ENCODE measurements at regions not wholly inside any gene's neighbourhood (a gene's known extent, or its start where the extent isn't known, plus 50 kb on each side); places are given as distances from the start of the nearest gene placed in this dataset.

DNA sequence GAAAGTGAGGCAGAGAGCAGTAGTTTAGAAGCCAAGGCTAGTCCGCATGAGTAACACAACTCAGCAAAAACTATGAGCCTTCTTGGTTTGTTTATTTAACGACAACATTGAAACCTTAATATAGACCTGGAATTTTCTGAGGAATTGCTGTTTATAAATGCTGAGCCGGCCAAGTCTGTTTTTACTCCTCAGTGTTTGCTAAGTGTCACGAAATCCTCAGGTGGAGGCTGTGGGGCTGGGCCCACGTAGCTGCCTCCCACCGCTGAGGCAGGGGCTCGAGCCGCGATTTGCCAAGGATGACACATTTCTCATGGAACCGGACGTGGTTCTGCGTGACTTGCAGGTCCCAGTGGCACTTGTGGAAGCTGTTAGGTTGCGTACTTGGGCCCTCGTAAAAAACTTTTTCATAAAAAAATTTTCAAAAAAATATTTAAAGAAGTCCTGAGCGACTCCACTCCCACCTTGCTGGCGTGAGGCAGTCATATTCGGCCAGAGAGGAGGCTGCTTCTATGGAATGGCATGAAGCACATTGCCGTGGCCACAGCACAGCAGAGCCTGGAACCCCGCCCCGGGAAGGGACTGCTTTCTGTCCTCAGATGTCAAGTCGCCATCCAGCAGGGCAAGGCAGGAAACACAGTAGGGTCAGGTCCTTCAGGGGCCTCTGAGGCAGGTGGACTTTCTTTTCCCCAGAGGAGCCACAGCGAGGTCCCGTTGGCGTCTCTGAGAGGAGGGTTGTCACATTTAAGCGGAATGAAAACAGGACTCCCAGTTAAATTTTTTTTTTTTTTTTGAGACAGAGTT is 64.8 kb upstream of the PCSK6 start:
- peak in 1 of 2 donors; percentile 6 for DNase-seq (ENCODE audit: low read depth in 2 of 2)
- no peaks in the 10 kb centered on the region for H3K4me1 ChIP-seq (ENCODE audit: control insufficient read depth, extremely low read depth, insufficient read depth, low read length)
- no peaks in the 10 kb centered on the region for H3K36me3 ChIP-seq (ENCODE audit: control insufficient read depth, insufficient read depth, low read length)

DNA sequence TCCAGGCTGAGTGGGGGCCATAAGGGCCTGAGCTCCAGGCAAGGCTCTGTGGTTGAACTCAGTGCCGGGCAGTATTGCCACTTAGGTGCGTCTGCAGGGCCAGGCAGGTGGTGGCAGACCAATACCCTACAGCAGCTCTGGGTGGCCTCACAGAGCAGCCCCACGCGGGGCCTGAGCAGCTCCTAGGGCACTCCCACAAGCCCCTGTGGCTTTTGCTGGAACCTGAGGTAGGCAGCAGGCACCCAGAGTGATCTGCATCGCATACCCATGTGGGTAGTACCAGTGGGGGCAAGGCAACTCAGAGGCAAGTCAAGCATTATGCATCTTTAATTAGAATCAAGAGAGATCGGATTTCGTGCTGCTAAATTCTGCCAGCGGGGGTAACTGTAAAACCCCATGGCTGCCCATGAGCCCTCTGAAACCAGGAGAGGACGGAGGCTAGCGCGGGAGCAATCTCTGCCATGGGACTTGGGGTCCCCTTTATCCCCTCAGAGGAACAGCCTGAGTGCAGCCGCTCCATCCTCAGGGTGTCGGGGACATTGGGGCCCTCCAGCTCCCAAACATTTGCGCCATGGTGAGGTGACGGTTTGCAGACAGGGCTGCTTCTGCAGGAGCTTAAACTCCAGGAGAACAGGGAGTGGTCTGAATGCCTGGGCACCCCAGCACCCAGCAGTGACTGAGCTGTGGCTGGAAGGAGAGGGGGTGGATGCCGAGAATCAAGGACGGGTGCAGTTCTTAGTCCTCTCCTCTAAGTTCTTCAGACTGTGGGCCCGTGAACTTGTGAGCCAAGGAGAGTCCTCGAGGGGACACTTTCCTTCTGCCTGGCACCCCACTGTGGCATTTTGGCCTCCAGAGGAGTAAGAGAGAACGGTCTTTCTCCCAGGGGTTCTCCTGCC is 62.4 kb upstream of the PCSK6 start:
- DNase-seq (ENCODE audit: low read depth in 2 of 2), result no peak
- TF ChIP-seq, protein P1, sequence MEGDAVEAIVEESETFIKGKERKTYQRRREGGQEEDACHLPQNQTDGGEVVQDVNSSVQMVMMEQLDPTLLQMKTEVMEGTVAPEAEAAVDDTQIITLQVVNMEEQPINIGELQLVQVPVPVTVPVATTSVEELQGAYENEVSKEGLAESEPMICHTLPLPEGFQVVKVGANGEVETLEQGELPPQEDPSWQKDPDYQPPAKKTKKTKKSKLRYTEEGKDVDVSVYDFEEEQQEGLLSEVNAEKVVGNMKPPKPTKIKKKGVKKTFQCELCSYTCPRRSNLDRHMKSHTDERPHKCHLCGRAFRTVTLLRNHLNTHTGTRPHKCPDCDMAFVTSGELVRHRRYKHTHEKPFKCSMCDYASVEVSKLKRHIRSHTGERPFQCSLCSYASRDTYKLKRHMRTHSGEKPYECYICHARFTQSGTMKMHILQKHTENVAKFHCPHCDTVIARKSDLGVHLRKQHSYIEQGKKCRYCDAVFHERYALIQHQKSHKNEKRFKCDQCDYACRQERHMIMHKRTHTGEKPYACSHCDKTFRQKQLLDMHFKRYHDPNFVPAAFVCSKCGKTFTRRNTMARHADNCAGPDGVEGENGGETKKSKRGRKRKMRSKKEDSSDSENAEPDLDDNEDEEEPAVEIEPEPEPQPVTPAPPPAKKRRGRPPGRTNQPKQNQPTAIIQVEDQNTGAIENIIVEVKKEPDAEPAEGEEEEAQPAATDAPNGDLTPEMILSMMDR (conservative IDR thresholded peaks at IDR 0.05 in 1 of 2, IDR thresholded peaks at IDR 0.05 in 1 of 2; ENCODE audit: low read depth in 1 of 2, low read length in 2 of 2), result no peak
- TF ChIP-seq EZH2 (IDR thresholded peaks at IDR 0.05; ENCODE audit: low read length, missing control alignments), result no peak
- no peak overlapping the region for H3K9ac ChIP-seq (ENCODE audit: insufficient read depth, low read length)
- H3K4me3 ChIP-seq (replicated peaks in 1 of 4; ENCODE audit: control extremely low read depth in 1 of 4, insufficient read depth in 1 of 4, low read depth in 3 of 4, low read length in 4 of 4), result no peak overlapping the region
- H4K20me1 ChIP-seq (ENCODE audit: control insufficient read depth, extremely low read depth, insufficient read depth, low read length), result no peaks in the 10 kb centered on the region
- H3K4me2 ChIP-seq (ENCODE audit: extremely low read depth, insufficient read depth, low read length), result no peak overlapping the region
- H3K4me1 ChIP-seq (ENCODE audit: control insufficient read depth, extremely low read depth, insufficient read depth, low read length), result no peaks in the 10 kb centered on the region
- no peak overlapping the region for H3K27ac ChIP-seq (ENCODE audit: insufficient read depth, low read length)
- H2AFZ ChIP-seq (ENCODE audit: low read length), result no peak overlapping the region
- H3K36me3 ChIP-seq (ENCODE audit: control insufficient read depth, insufficient read depth, low read length), result no peaks in the 10 kb centered on the region
- H3K27me3 ChIP-seq (ENCODE audit: control insufficient read depth, insufficient read depth, low read length), result no peaks in the 10 kb centered on the region
- H3K9me3 ChIP-seq (ENCODE audit: control insufficient read depth, insufficient read depth, low read depth, low read length), result no peaks in the 10 kb centered on the region
- H3K79me2 ChIP-seq (ENCODE audit: control insufficient read depth, insufficient read depth, low read length), result no peaks in the 10 kb centered on the region

More for the DNA sequence above, 64.8 kb upstream of the PCSK6 start:
- H3K27ac ChIP-seq (ENCODE audit: insufficient read depth, low read length), result no peak overlapping the region
- no peaks in the 10 kb centered on the region for H3K27me3 ChIP-seq (ENCODE audit: control insufficient read depth, insufficient read depth, low read length)
- no peak overlapping the region for H3K4me2 ChIP-seq (ENCODE audit: extremely low read depth, insufficient read depth, low read length)
- H4K20me1 ChIP-seq (ENCODE audit: control insufficient read depth, extremely low read depth, insufficient read depth, low read length), result no peaks in the 10 kb centered on the region
- no peak for TF ChIP-seq EZH2 (IDR thresholded peaks at IDR 0.05; ENCODE audit: low read length, missing control alignments)
- TF ChIP-seq, protein P1 (conservative IDR thresholded peaks at IDR 0.05 in 1 of 2, IDR thresholded peaks at IDR 0.05 in 1 of 2; ENCODE audit: low read depth in 1 of 2, low read length in 2 of 2), result no peak
- no peak overlapping the region for H2AFZ ChIP-seq (ENCODE audit: low read length)
- no peaks in the 10 kb centered on the region for H3K9me3 ChIP-seq (ENCODE audit: control insufficient read depth, insufficient read depth, low read depth, low read length)
- H3K79me2 ChIP-seq (ENCODE audit: control insufficient read depth, insufficient read depth, low read length), result no peaks in the 10 kb centered on the region
- no peak overlapping the region for H3K4me3 ChIP-seq (replicated peaks in 1 of 4; ENCODE audit: control extremely low read depth in 1 of 4, insufficient read depth in 1 of 4, low read depth in 3 of 4, low read length in 4 of 4)
- no peak overlapping the region for H3K9ac ChIP-seq (ENCODE audit: insufficient read depth, low read length)

DNA sequence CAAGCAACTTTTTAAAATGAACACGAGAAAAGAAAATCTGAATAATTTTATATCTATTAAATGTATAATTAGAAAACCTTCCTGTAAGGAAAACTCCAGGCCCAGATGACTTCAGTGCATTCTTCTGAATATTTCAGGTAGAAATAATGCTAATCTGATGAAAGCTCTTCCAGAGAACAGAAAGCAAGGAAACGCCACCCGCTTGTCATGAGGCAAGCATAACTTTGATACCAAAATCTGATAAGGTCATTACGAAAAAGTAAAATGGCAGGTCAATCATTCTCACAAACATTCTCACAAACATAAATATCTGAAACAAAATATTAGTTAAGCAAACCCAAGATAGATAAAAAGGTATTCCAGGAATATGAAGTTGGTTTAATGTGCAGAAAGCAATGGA is 60.6 kb upstream of the PCSK6 start:
- H2AFZ ChIP-seq (ENCODE audit: low read length), result no peak overlapping the region

More for the DNA sequence above, 60.6 kb upstream of the PCSK6 start:
- no peaks in the 10 kb centered on the region for H3K36me3 ChIP-seq (ENCODE audit: control insufficient read depth, insufficient read depth, low read length)
- no peaks in the 10 kb centered on the region for H4K20me1 ChIP-seq (ENCODE audit: control insufficient read depth, extremely low read depth, insufficient read depth, low read length)
- H3K79me2 ChIP-seq (ENCODE audit: control insufficient read depth, insufficient read depth, low read length), result no peaks in the 10 kb centered on the region
- no peaks in the 10 kb centered on the region for H3K9me3 ChIP-seq (ENCODE audit: control insufficient read depth, insufficient read depth, low read depth, low read length)
- no peak overlapping the region for H3K27ac ChIP-seq (ENCODE audit: insufficient read depth, low read length)
- DNase-seq (ENCODE audit: low read depth in 2 of 2), result no peak
- H3K4me1 ChIP-seq (ENCODE audit: control insufficient read depth, extremely low read depth, insufficient read depth, low read length), result no peaks in the 10 kb centered on the region
- no peak overlapping the region for H3K4me2 ChIP-seq (ENCODE audit: extremely low read depth, insufficient read depth, low read length)
- no peak overlapping the region for H3K4me3 ChIP-seq (replicated peaks in 1 of 4; ENCODE audit: control extremely low read depth in 1 of 4, insufficient read depth in 1 of 4, low read depth in 3 of 4, low read length in 4 of 4)
- no peaks in the 10 kb centered on the region for H3K27me3 ChIP-seq (ENCODE audit: control insufficient read depth, insufficient read depth, low read length)
- H3K9ac ChIP-seq (ENCODE audit: insufficient read depth, low read length), result no peak overlapping the region
- TF ChIP-seq, protein P1 (conservative IDR thresholded peaks at IDR 0.05 in 1 of 2, IDR thresholded peaks at IDR 0.05 in 1 of 2; ENCODE audit: low read depth in 1 of 2, low read length in 2 of 2), result no peak
- TF ChIP-seq EZH2 (IDR thresholded peaks at IDR 0.05; ENCODE audit: low read length, missing control alignments), result no peak
